Glomerular endothelial cell (primary cell): ENCODE measurements at regions not wholly inside any gene's neighbourhood (a gene's known extent, or its start where the extent isn't known, plus 50 kb on each side); places are given as distances from the start of the nearest gene placed in this dataset.
"Not testable (repeated sequence)": the region's sequence is repeated elsewhere in the genome, so short reads cannot be mapped to it uniquely, and the experiment has no call there.

ENCODE experiments used
- DNase-seq: peaks from one replicate; pipeline ENCODE4 v3.0.0-alpha.2; 2011; ENCODE audit warnings: low read depth, low spot score; ENCODE audit errors: extremely low read depth

- DNase-seq = no peak
Measured at GRCh38 chr9:36521148-36521547, 51.5 kb upstream of the MELK start.

GRCh38 chr9:36517131-36517530 lies 55.6 kb upstream of the MELK start:
- no peak for DNase-seq

- no peak for DNase-seq
Measured at GRCh38 chr9:36504156-36504555, 68.5 kb upstream of the MELK start.

- DNase-seq = no peak
Measured at GRCh38 chr9:36503172-36504088, 69.3 kb upstream of the MELK start.

- DNase-seq = no peak
Measured at GRCh38 chr9:36501727-36502126, 71.0 kb upstream of the MELK start.

GRCh38 chr9:36500931-36501330 lies 71.8 kb upstream of the MELK start:
- not testable (repeated sequence) for DNase-seq

GRCh38 chr9:36499174-36499890 lies 73.4 kb upstream of the MELK start:
- no peak for DNase-seq

GRCh38 chr9:36493564-36493963 lies 79.1 kb upstream of the MELK start:
- not testable (repeated sequence) for DNase-seq

- DNase-seq = no peak
Measured at GRCh38 chr9:36492865-36493264, 79.8 kb upstream of the MELK start.

GRCh38 chr9:36489453-36489852 lies 83.2 kb upstream of the MELK start:
- no peak for DNase-seq

GRCh38 chr9:36488389-36488756 lies 84.3 kb upstream of the MELK start:
- no peak for DNase-seq

GRCh38 chr9:36487482-36488388 lies 85.0 kb upstream of the MELK start:
- no peak for DNase-seq

- DNase-seq = no peak
Measured at GRCh38 chr9:36486933-36487481, 85.7 kb upstream of the MELK start.

GRCh38 chr9:36486329-36486932 lies 86.3 kb upstream of the MELK start:
- DNase-seq = no peak

GRCh38 chr9:36485647-36486328 lies 85.7 kb upstream of the RNF38 start:
- DNase-seq = no peak

- no peak for DNase-seq
Measured at GRCh38 chr9:36484124-36484523, 84.1 kb upstream of the RNF38 start.

GRCh38 chr9:36479101-36479500 lies 79.0 kb upstream of the RNF38 start:
- no peak for DNase-seq

GRCh38 chr9:36471359-36471758 lies 71.3 kb upstream of the RNF38 start:
- no peak for DNase-seq

GRCh38 chr9:36470643-36471290 lies 70.7 kb upstream of the RNF38 start:
- DNase-seq = no peak
